ENCODE measurements at regions not wholly inside any gene's neighbourhood (a gene's known extent, or its start where the extent isn't known, plus 50 kb on each side); places are given as distances from the start of the nearest gene placed in this dataset.

- ChIA-PET CTCF (interaction anchor here (1.1 to 3.0 kb wide), 2 partner anchors 13 to 86 kb away, joined by 3 to 24 read pairs; no protein-coding TSS in a partner anchor), POLR2A (no interaction called here)
- ATAC-seq (no peak), DNase-seq (no peak)
- no peaks in the 10 kb centered on the region for H3K9me3 Mint-ChIP-seq
- no peak for TF ChIP-seq CTCF (IDR thresholded peaks at IDR 0.05)
- H3K27me3 Mint-ChIP-seq, result peaks cover 1% of the 10 kb centered on the region
- intact Hi-C loops (cut with micrococcal nuclease), result loop anchor here (2.0 to 5.0 kb wide), 3 partner anchors 86 to 640 kb away; no protein-coding TSS in a partner anchor
- H3K4me3 Mint-ChIP-seq, result no peak overlapping the region
- H3K36me3 Mint-ChIP-seq (ENCODE audit: low read depth), result no peaks in the 10 kb centered on the region
- H3K27ac Mint-ChIP-seq, result no peak overlapping the region
- H3K4me1 Mint-ChIP-seq (ENCODE audit: low read depth), result peaks cover 3% of the 10 kb centered on the region
Observed at GRCh38 chr3:30112411-30112810, 494.0 kb upstream of the TGFBR2 start.

- peak; percentile 46 for TF ChIP-seq CTCF (IDR thresholded peaks at IDR 0.05)
- DNase-seq, result no peak
- Mint-ChIP-seq H3K4me1 (ENCODE audit: low read depth) (peaks cover 3% of the 10 kb centered on the region), H3K36me3 (ENCODE audit: low read depth) (no peaks in the 10 kb centered on the region), H3K4me3 (no peak overlapping the region), H3K27ac (no peak overlapping the region), H3K27me3 (peaks cover 1% of the 10 kb centered on the region), H3K9me3 (no peaks in the 10 kb centered on the region)
- CTCF ChIA-PET, result interaction anchor here (0.8 to 3.0 kb wide), 9 partner anchors 9 to 641 kb away, joined by 3 to 24 read pairs (median 4); no protein-coding TSS in a partner anchor
- POLR2A ChIA-PET, result no interaction called here
- ATAC-seq, result no peak
- intact Hi-C loops (cut with micrococcal nuclease), result loop anchor here (2.0 to 5.0 kb wide), 3 partner anchors 86 to 639 kb away; no protein-coding TSS in a partner anchor
Observed at GRCh38 chr3:30112902-30113484, 493.4 kb upstream of the TGFBR2 start.

GRCh38 chr3:30113906-30114305, 492.5 kb upstream of the TGFBR2 start:
- ATAC-seq, result no peak
- no peak for TF ChIP-seq CTCF (IDR thresholded peaks at IDR 0.05)
- POLR2A ChIA-PET, result no interaction called here
- intact Hi-C loops (cut with micrococcal nuclease), result loop anchor here (2.0 to 5.0 kb wide), 3 partner anchors 85 to 638 kb away; no protein-coding TSS in a partner anchor
- H3K9me3 Mint-ChIP-seq, result no peaks in the 10 kb centered on the region
- peaks cover 3% of the 10 kb centered on the region for H3K4me1 Mint-ChIP-seq (ENCODE audit: low read depth)
- peaks cover 1% of the 10 kb centered on the region for H3K27me3 Mint-ChIP-seq
- no peaks in the 10 kb centered on the region for H3K36me3 Mint-ChIP-seq (ENCODE audit: low read depth)
- CTCF ChIA-PET, result interaction anchor here (0.8 to 3.0 kb wide), 9 partner anchors 8 to 640 kb away, joined by 3 to 24 read pairs (median 4); no protein-coding TSS in a partner anchor
- no peak overlapping the region for H3K4me3 Mint-ChIP-seq
- no peak overlapping the region for H3K27ac Mint-ChIP-seq
- no peak for DNase-seq

GRCh38 chr3:30114918-30115317, 491.5 kb upstream of the TGFBR2 start:
- POLR2A ChIA-PET, result no interaction called here
- intact Hi-C loops (cut with micrococcal nuclease), result loop anchor here (5.0 kb wide), 1 partner anchor 637 kb away; no protein-coding TSS in a partner anchor
- Mint-ChIP-seq H3K27me3 (peaks cover 1% of the 10 kb centered on the region), H3K27ac (no peak overlapping the region), H3K9me3 (no peaks in the 10 kb centered on the region), H3K36me3 (ENCODE audit: low read depth) (no peaks in the 10 kb centered on the region), H3K4me3 (no peak overlapping the region), H3K4me1 (ENCODE audit: low read depth) (peaks cover 3% of the 10 kb centered on the region)
- CTCF ChIA-PET, result interaction anchor here (1.2 kb wide), 1 partner anchor 10 kb away, joined by 3 read pairs; no protein-coding TSS in a partner anchor
- ATAC-seq (no peak), DNase-seq (no peak)
- TF ChIP-seq CTCF (IDR thresholded peaks at IDR 0.05), result no peak

- Mint-ChIP-seq H3K4me3 (no peak overlapping the region), H3K36me3 (ENCODE audit: low read depth) (no peaks in the 10 kb centered on the region), H3K27ac (no peak overlapping the region), H3K27me3 (no peaks in the 10 kb centered on the region), H3K4me1 (ENCODE audit: low read depth) (no peaks in the 10 kb centered on the region), H3K9me3 (no peaks in the 10 kb centered on the region)
- TF ChIP-seq CTCF (IDR thresholded peaks at IDR 0.05), result no peak
- POLR2A ChIA-PET, result no interaction called here
- CTCF ChIA-PET, result interaction anchor here (1.1 kb wide), 1 partner anchor 9 kb away, joined by 3 read pairs; no protein-coding TSS in a partner anchor
- ATAC-seq (no peak), DNase-seq (no peak)
- intact Hi-C loops (cut with micrococcal nuclease), result no loop called here
Observed at GRCh38 chr3:30122359-30122758, 484.0 kb upstream of the TGFBR2 start.

All from activated CD8-positive, alpha-beta T cell treated with anti-CD3 and anti-CD28 coated beads for 36 hours (primary cell).